HEK293 (cell line): ENCODE measurements at regions not wholly inside any gene's neighbourhood (a gene's known extent, or its start where the extent isn't known, plus 50 kb on each side); places are given as distances from the start of the nearest gene placed in this dataset.
A peak's percentile ranks its signal among the peaks of the same experiment; 100 is the strongest.

Source experiments
- GLIS1 ChIP-seq: fragments of 450-650 bp; formaldehyde crosslinking; IDR thresholded peaks from 2 replicates; pipeline ENCODE4 v1.5.1; 2016; ENCODE audit warnings: missing biosample characterization, missing genetic modification characterization
- HOXD13 ChIP-seq: sonication (generic); formaldehyde crosslinking; IDR thresholded peaks from 2 replicates; pipeline ENCODE4 v1.8.0; 2022; ENCODE audit warnings: missing genetic modification reagents, borderline replicate concordance
- IKZF3 ChIP-seq: fragments of 450-650 bp; IDR thresholded peaks from 2 replicates; pipeline ENCODE4 v1.5.0; 2018; ENCODE audit warnings: missing biosample characterization, mild to moderate bottlenecking, missing genetic modification characterization, moderate library complexity
- KLF8 ChIP-seq: fragments of 450-650 bp; formaldehyde crosslinking; IDR thresholded peaks from 2 replicates; pipeline ENCODE4 v1.5.1; 2016; ENCODE audit warnings: missing biosample characterization, missing genetic modification characterization
- MYNN ChIP-seq: fragments of 450-650 bp; formaldehyde crosslinking; IDR thresholded peaks from 2 replicates; pipeline ENCODE4 v1.5.1; 2016; ENCODE audit warnings: missing biosample characterization, missing genetic modification characterization, borderline replicate concordance
- SETDB1 ChIP-seq: IDR thresholded peaks from one replicate; pipeline ENCODE4 v1.6.1; 2017; ENCODE audit warnings: mild to moderate bottlenecking, low read length, moderate library complexity, mixed read lengths; ENCODE audit not compliant: insufficient read length
- ZBTB17 ChIP-seq: fragments of 450-650 bp; formaldehyde crosslinking; IDR thresholded peaks from 2 replicates; pipeline ENCODE4 v1.5.1; 2016; ENCODE audit warnings: missing biosample characterization, missing genetic modification characterization
- ZNF140 ChIP-seq: fragments of 450-650 bp; formaldehyde crosslinking; IDR thresholded peaks from 2 replicates; pipeline ENCODE4 v1.5.1; 2016; ENCODE audit warnings: missing biosample characterization, missing genetic modification characterization
- ZNF223 ChIP-seq: fragments of 450-650 bp; formaldehyde crosslinking; IDR thresholded peaks from 2 replicates; pipeline ENCODE4 v1.5.1; 2016; ENCODE audit warnings: missing biosample characterization, missing genetic modification characterization
- ZNF239 ChIP-seq: fragments of 450-650 bp; formaldehyde crosslinking; IDR thresholded peaks from 2 replicates; pipeline ENCODE4 v1.5.1; 2016; ENCODE audit warnings: missing biosample characterization, missing genetic modification characterization
- ZNF302 ChIP-seq: fragments of 450-650 bp; formaldehyde crosslinking; IDR thresholded peaks from 2 replicates; pipeline ENCODE4 v1.5.1; 2016; ENCODE audit warnings: missing biosample characterization, missing genetic modification characterization, low read depth
- ZNF311 ChIP-seq: fragments of 450-650 bp; formaldehyde crosslinking; IDR thresholded peaks from 2 replicates; pipeline ENCODE4 v1.5.1; 2017; ENCODE audit warnings: missing biosample characterization, missing genetic modification characterization, borderline replicate concordance
- ZNF366 ChIP-seq: fragments of 450-650 bp; formaldehyde crosslinking; conservative IDR thresholded peaks from 2 replicates; pipeline ENCODE4 v1.5.1; 2016; ENCODE audit warnings: missing biosample characterization, missing genetic modification characterization
- ZNF391 ChIP-seq: fragments of 450-650 bp; formaldehyde crosslinking; IDR thresholded peaks from 2 replicates; pipeline ENCODE4 v1.5.1; 2016; ENCODE audit warnings: low read depth, missing biosample characterization, missing genetic modification characterization, borderline replicate concordance
- ZNF501 ChIP-seq: fragments of 450-650 bp; formaldehyde crosslinking; IDR thresholded peaks from 2 replicates; pipeline ENCODE4 v1.5.1; 2016; ENCODE audit warnings: missing biosample characterization, missing genetic modification characterization
- ZNF558 ChIP-seq: fragments of 450-650 bp; formaldehyde crosslinking; IDR thresholded peaks from 2 replicates; pipeline ENCODE4 v1.5.1; 2016; ENCODE audit warnings: missing biosample characterization, missing genetic modification characterization
- ZNF560 ChIP-seq: fragments of 450-650 bp; formaldehyde crosslinking; IDR thresholded peaks from 2 replicates; pipeline ENCODE4 v1.5.1; 2017; ENCODE audit warnings: missing biosample characterization, missing genetic modification characterization, borderline replicate concordance
- ZSCAN23 ChIP-seq: fragments of 450-650 bp; formaldehyde crosslinking; IDR thresholded peaks from 2 replicates; pipeline ENCODE4 v1.5.1; 2016; ENCODE audit warnings: missing biosample characterization, missing genetic modification characterization
- TF ChIP-seq, protein P1 (sequence below): fragments of 450-650 bp; formaldehyde crosslinking; IDR thresholded peaks from 2 replicates; pipeline ENCODE4 v1.5.1; 2016; ENCODE audit warnings: missing biosample characterization, missing genetic modification characterization
- TF ChIP-seq, protein P2 (sequence below): fragments of 450-650 bp; formaldehyde crosslinking; IDR thresholded peaks from 2 replicates; pipeline ENCODE4 v1.5.1; 2016; ENCODE audit warnings: missing biosample characterization, missing genetic modification characterization
- TF ChIP-seq, protein P3 (sequence below): fragments of 450-650 bp; formaldehyde crosslinking; IDR thresholded peaks from 2 replicates; pipeline ENCODE4 v1.5.1; 2016; ENCODE audit warnings: missing biosample characterization, missing genetic modification characterization
- TF ChIP-seq, protein P4 (sequence below): fragments of 450-650 bp; formaldehyde crosslinking; conservative IDR thresholded peaks from 2 replicates; pipeline ENCODE4 v1.5.1; 2016; ENCODE audit warnings: low read depth, missing biosample characterization, missing genetic modification characterization
- TF ChIP-seq, protein P5 (sequence below): fragments of 450-650 bp; formaldehyde crosslinking; IDR thresholded peaks from 2 replicates; pipeline ENCODE4 v1.5.1; 2017; ENCODE audit warnings: missing biosample characterization, missing genetic modification characterization

DNA sequence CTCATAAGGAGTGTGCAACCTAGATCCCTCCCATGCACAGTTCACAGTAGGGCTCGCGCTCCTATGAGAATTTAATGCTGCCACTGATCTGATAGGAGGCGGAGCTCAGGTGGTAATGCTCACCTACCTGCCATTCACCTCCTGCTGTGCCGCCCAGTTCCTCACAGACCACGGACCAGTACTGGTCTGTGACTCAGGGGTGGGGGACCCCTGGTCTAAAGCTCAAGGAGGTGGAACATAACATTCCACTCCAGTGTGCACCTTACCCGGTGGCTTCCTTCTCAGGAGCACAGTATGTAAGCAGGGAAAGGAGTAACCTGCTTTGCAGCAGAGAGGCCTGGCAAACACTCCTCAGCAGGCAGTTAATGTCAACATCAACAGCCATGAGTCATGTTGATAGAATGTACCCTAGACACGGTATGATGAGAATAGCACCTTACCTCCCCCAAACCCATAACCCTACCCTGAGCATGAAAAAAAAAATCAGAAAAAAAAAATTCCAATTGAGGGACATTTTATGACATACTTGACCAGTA lies 273.5 kb downstream of the FGFR2 start (continued):
- no peak for TF ChIP-seq ZNF560
- TF ChIP-seq ZBTB17 (tag by site-specific recombination): peak; percentile 71
- TF ChIP-seq, protein P1, sequence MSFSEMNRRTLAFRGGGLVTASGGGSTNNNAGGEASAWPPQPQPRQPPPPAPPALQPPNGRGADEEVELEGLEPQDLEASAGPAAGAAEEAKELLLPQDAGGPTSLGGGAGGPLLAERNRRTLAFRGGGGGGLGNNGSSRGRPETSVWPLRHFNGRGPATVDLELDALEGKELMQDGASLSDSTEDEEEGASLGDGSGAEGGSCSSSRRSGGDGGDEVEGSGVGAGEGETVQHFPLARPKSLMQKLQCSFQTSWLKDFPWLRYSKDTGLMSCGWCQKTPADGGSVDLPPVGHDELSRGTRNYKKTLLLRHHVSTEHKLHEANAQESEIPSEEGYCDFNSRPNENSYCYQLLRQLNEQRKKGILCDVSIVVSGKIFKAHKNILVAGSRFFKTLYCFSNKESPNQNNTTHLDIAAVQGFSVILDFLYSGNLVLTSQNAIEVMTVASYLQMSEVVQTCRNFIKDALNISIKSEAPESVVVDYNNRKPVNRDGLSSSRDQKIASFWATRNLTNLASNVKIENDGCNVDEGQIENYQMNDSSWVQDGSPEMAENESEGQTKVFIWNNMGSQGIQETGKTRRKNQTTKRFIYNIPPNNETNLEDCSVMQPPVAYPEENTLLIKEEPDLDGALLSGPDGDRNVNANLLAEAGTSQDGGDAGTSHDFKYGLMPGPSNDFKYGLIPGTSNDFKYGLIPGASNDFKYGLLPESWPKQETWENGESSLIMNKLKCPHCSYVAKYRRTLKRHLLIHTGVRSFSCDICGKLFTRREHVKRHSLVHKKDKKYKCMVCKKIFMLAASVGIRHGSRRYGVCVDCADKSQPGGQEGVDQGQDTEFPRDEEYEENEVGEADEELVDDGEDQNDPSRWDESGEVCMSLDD (tag by site-specific recombination): 0 out of 2 replicates have a peak, but pooled peaks have one; percentile 10
- TF ChIP-seq IKZF3 (tag by site-specific recombination): peak; percentile 48; the same call in 1 of the 2 replicates
- no peak for TF ChIP-seq ZNF223 (tag by site-specific recombination)
- TF ChIP-seq, protein P2, sequence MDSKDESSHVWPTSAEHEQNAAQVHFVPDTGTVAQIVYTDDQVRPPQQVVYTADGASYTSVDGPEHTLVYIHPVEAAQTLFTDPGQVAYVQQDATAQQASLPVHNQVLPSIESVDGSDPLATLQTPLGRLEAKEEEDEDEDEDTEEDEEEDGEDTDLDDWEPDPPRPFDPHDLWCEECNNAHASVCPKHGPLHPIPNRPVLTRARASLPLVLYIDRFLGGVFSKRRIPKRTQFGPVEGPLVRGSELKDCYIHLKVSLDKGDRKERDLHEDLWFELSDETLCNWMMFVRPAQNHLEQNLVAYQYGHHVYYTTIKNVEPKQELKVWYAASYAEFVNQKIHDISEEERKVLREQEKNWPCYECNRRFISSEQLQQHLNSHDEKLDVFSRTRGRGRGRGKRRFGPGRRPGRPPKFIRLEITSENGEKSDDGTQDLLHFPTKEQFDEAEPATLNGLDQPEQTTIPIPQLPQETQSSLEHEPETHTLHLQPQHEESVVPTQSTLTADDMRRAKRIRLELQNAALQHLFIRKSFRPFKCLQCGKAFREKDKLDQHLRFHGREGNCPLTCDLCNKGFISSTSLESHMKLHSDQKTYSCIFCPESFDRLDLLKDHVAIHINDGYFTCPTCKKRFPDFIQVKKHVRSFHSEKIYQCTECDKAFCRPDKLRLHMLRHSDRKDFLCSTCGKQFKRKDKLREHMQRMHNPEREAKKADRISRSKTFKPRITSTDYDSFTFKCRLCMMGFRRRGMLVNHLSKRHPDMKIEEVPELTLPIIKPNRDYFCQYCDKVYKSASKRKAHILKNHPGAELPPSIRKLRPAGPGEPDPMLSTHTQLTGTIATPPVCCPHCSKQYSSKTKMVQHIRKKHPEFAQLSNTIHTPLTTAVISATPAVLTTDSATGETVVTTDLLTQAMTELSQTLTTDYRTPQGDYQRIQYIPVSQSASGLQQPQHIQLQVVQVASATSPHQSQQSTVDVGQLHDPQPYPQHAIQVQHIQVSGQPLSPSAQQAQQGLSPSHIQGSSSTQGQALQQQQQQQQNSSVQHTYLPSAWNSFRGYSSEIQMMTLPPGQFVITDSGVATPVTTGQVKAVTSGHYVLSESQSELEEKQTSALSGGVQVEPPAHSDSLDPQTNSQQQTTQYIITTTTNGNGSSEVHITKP: peak; percentile 12
- no peak for TF ChIP-seq ZNF140
- TF ChIP-seq ZNF366: peak; percentile 67
- TF ChIP-seq ZNF391 (tag by site-specific recombination): no peak
- no peak for TF ChIP-seq ZNF239
- TF ChIP-seq HOXD13: peak; percentile 34; the same call in 1 of the 2 replicates
- peak; percentile 83 for TF ChIP-seq ZSCAN23 (tag by site-specific recombination)
- TF ChIP-seq SETDB1: no peak
- TF ChIP-seq KLF8 (tag by site-specific recombination): peak; percentile 89
- TF ChIP-seq MYNN: no peak
- TF ChIP-seq, protein P3, sequence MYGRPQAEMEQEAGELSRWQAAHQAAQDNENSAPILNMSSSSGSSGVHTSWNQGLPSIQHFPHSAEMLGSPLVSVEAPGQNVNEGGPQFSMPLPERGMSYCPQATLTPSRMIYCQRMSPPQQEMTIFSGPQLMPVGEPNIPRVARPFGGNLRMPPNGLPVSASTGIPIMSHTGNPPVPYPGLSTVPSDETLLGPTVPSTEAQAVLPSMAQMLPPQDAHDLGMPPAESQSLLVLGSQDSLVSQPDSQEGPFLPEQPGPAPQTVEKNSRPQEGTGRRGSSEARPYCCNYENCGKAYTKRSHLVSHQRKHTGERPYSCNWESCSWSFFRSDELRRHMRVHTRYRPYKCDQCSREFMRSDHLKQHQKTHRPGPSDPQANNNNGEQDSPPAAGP: peak; percentile 72; the same call in 1 of the 2 replicates
- TF ChIP-seq ZNF311 (tag by site-specific recombination): no peak
- 0 out of 2 replicates have a peak, but pooled peaks have one; percentile 33 for TF ChIP-seq ZNF558 (tag by site-specific recombination)
- TF ChIP-seq GLIS1 (tag by site-specific recombination): peak; percentile 61
- TF ChIP-seq, protein P4, sequence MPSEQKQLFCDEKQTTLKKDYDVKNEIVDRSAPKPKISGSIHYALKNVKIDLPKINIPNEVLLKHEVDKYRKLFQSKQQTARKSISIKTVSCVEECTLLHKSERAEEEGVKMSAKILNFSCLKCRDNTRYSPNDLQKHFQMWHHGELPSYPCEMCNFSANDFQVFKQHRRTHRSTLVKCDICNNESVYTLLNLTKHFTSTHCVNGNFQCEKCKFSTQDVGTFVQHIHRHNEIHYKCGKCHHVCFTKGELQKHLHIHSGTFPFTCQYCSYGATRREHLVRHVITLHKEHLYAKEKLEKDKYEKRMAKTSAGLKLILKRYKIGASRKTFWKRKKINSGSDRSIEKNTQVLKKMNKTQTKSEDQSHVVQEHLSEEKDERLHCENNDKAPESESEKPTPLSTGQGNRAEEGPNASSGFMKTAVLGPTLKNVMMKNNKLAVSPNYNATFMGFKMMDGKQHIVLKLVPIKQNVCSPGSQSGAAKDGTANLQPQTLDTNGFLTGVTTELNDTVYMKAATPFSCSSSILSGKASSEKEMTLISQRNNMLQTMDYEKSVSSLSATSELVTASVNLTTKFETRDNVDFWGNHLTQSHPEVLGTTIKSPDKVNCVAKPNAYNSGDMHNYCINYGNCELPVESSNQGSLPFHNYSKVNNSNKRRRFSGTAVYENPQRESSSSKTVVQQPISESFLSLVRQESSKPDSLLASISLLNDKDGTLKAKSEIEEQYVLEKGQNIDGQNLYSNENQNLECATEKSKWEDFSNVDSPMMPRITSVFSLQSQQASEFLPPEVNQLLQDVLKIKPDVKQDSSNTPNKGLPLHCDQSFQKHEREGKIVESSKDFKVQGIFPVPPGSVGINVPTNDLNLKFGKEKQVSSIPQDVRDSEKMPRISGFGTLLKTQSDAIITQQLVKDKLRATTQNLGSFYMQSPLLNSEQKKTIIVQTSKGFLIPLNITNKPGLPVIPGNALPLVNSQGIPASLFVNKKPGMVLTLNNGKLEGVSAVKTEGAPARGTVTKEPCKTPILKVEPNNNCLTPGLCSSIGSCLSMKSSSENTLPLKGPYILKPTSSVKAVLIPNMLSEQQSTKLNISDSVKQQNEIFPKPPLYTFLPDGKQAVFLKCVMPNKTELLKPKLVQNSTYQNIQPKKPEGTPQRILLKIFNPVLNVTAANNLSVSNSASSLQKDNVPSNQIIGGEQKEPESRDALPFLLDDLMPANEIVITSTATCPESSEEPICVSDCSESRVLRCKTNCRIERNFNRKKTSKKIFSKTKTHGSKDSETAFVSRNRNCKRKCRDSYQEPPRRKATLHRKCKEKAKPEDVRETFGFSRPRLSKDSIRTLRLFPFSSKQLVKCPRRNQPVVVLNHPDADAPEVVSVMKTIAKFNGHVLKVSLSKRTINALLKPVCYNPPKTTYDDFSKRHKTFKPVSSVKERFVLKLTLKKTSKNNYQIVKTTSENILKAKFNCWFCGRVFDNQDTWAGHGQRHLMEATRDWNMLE (tag by site-specific recombination): peak; percentile 40; the same call in 1 of the 2 replicates
- TF ChIP-seq ZNF501 (tag by site-specific recombination): no peak
- TF ChIP-seq, protein P5, sequence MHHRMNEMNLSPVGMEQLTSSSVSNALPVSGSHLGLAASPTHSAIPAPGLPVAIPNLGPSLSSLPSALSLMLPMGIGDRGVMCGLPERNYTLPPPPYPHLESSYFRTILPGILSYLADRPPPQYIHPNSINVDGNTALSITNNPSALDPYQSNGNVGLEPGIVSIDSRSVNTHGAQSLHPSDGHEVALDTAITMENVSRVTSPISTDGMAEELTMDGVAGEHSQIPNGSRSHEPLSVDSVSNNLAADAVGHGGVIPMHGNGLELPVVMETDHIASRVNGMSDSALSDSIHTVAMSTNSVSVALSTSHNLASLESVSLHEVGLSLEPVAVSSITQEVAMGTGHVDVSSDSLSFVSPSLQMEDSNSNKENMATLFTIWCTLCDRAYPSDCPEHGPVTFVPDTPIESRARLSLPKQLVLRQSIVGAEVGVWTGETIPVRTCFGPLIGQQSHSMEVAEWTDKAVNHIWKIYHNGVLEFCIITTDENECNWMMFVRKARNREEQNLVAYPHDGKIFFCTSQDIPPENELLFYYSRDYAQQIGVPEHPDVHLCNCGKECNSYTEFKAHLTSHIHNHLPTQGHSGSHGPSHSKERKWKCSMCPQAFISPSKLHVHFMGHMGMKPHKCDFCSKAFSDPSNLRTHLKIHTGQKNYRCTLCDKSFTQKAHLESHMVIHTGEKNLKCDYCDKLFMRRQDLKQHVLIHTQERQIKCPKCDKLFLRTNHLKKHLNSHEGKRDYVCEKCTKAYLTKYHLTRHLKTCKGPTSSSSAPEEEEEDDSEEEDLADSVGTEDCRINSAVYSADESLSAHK (tag by site-specific recombination): 0 out of 2 replicates have a peak, but pooled peaks have one; percentile 41
- no peak for TF ChIP-seq ZNF302
- TF ChIP-seq, all 188 proteins: peak for 41
